GM12864 (cell line): ENCODE measurements at regions not wholly inside any gene's neighbourhood (a gene's known extent, or its start where the extent isn't known, plus 50 kb on each side); places are given as distances from the start of the nearest gene placed in this dataset.

Experiments used
- DNase-seq: peaks from one replicate; pipeline ENCODE4 v3.0.0-alpha.2; 2011; ENCODE audit warnings: low read depth
- H3K4me3 ChIP-seq: 2 replicates; pipeline ENCODE4 v1.5.1; 2011; ENCODE audit warnings: mild to moderate bottlenecking, low read depth, low read length, control low read depth
- TF ChIP-seq, protein P1 (sequence below): IDR thresholded peaks from 2 replicates; pipeline ENCODE4 v1.5.1; 2011; ENCODE audit warnings: low read depth, mild to moderate bottlenecking, moderate library complexity, low read length, control low read depth, inconsistent platforms; ENCODE audit errors: missing control alignments

DNA sequence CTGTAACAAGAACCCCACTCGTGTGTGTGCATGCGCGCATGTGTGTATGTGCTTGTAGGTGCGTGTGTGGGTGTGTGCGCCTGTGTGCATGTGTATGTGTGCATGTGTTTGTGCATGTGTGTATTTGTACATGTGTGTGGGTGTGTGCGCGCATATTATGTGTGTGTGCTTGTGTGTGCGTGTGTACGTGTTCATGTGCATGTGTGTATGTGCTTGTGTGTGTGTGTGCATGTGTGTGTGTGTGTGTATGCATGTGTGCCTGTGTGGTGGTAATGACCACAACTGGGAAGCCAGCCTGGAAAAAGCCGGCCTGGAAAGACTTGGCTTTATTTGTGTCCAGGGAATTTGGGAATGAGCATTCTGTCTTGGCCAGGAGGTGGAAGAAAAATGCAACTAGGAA is 157.5 kb downstream of the PAX1 start:
- TF ChIP-seq, protein P1, sequence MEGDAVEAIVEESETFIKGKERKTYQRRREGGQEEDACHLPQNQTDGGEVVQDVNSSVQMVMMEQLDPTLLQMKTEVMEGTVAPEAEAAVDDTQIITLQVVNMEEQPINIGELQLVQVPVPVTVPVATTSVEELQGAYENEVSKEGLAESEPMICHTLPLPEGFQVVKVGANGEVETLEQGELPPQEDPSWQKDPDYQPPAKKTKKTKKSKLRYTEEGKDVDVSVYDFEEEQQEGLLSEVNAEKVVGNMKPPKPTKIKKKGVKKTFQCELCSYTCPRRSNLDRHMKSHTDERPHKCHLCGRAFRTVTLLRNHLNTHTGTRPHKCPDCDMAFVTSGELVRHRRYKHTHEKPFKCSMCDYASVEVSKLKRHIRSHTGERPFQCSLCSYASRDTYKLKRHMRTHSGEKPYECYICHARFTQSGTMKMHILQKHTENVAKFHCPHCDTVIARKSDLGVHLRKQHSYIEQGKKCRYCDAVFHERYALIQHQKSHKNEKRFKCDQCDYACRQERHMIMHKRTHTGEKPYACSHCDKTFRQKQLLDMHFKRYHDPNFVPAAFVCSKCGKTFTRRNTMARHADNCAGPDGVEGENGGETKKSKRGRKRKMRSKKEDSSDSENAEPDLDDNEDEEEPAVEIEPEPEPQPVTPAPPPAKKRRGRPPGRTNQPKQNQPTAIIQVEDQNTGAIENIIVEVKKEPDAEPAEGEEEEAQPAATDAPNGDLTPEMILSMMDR = no peak
- no peak overlapping the region for H3K4me3 ChIP-seq
- no peak for DNase-seq

DNA sequence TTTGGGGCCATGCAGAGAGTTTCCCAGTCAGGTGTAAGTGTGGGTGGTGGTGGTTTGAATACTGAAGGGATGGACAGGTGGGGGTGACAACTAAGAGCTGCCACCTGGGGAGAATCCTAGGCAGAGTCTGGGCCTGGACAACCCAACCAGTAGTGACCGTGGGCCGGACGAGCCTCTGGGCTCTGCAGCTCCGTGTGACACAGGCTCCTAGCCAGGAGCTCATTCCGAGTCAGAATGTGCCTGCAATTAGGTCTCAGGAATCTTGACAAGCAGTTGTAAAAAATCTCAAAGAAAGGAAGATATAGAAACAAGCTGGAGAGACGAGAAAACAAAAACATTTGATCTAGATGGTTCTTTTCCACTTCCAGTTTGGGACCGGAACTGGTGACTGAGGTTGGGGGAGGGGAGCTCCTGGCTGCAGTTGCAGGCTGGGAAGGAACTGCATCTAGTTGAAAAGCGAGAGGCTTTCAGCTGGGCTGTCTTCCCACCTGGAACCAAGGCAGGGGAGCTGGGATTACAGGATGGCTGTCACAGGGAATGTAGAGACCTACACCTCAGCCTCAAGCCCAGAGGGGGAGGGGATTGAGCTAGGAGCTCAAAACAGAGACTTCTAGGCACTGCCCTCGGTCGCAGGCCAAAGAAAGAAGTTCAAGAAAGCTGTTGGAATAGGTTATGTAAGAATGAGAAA is 156.9 kb downstream of the PAX1 start:
- no peak overlapping the region for H3K4me3 ChIP-seq
- DNase-seq = no peak
- TF ChIP-seq, protein P1 = no peak

DNA sequence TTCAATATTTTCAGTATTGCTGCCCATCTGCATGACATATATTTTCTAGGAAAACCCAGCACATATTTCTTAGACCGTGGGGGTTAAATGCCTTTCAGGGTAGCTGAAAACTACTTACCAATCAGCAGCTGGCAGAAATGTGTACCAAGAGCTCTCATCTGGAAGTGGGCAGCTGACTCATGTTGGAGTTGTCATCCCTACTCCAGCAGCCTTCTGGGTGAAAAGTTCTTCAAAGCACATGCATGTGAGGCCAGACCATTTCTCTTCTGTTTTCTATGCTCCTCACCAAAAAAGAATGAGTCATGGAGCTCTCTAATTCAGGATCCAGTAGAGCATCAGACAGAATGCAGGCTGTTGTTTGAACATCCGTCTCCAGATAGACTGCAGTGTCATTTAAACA is 135.5 kb downstream of the PAX1 start:
- DNase-seq = no peak
- no peak overlapping the region for H3K4me3 ChIP-seq
- TF ChIP-seq, protein P1 = no peak

DNA sequence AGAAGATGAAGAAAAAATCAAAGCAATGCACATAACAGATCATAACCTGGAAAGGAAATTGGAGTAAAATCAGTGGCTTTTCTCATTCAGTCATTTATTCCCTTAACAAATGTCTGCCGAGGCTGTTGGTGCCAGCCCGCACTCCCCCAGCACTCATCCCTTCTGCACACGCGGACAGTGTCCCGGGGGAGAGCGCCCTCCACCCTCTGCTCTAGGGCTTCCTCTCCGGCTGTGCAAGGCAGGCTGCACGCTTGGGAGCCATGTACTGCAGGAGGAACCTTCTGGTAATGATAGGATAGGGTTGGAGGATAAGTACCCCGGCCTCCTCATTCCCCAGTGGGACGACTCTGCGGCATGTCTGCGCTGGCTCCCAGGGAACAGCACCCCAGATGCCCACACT is 134.5 kb downstream of the PAX1 start:
- H3K4me3 ChIP-seq = no peak overlapping the region
- TF ChIP-seq, protein P1 = no peak
- no peak for DNase-seq

DNA sequence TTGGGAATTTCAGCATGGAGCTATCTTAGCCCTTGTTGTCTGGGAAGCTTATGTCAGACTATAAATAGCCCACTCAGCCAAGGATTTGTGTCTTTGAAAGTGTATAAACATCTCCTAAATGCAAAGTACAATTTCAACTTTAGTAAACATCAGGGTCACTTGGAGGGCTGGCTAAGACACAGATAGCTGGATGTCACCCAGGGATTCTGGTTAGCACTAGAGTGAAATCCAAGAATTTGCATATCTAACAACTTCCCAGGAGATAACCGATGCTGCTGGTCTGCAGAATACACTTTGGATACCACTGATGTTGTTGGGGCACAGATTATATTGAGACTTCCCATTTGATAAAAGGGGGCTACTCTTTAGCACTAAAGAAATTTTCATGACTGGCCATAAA is 130.9 kb downstream of the PAX1 start:
- TF ChIP-seq, protein P1 = no peak
- DNase-seq = no peak

DNA sequence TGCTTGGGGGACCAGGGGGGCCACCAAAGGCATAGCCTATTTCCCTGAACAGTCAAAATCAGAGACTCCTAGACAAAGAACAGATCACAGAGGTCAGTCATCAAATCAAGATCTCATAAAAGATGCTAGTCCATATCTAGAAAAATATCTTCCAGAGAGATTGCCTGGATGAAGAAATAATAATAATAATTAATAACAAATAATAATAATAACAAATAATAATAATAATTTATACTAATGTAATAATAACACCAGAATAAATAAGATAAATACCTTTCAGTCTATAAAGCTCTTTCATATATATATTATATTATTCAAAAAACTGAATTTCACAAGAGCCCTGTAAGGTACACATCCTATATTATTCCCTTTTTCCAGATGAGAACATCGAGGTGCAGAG is 129.6 kb downstream of the PAX1 start:
- H3K4me3 ChIP-seq = no peak overlapping the region
- no peak for DNase-seq
- TF ChIP-seq, protein P1 = no peak

More for the DNA sequence above, 130.9 kb downstream of the PAX1 start:
- no peak overlapping the region for H3K4me3 ChIP-seq
